Adrenal gland (tissue), 5 donors: ENCODE measurements at regions not wholly inside any gene's neighbourhood (a gene's known extent, or its start where the extent isn't known, plus 50 kb on each side); places are given as distances from the start of the nearest gene placed in this dataset.

Experiments
- CTCF ChIP-seq, 6 experiments: fragments of 450-650 bp in 4 of 6; fragments of 200-600 bp in 2 of 6; sonication (generic) in 1 of 6; IDR thresholded peaks; 1 replicate in 5 of 6; 2 replicates in 1 of 6; pipeline versions ENCODE4 v1.5.1 to v1.8.0; 2016 to 2021; ENCODE audit warnings: antibody characterized with exemption in 6 of 6, mild to moderate bottlenecking in 2 of 6, moderate library complexity in 1 of 6
- POLR2A ChIP-seq, 2 donors: fragments of 450-650 bp; IDR thresholded peaks; one replicate each; pipeline ENCODE4 v1.6.1; 2017; ENCODE audit warnings: antibody characterized with exemption in 2 of 2, mild to moderate bottlenecking in 2 of 2, moderate library complexity in 1 of 2
- donor health status: DM: no; HTN: no; CAD: no.

GRCh38 chr3:148158210-148158609 is 539.5 kb upstream of the AGTR1 start:
- TF ChIP-seq CTCF (IDR thresholded peaks at IDR 0.05), result no peak
- TF ChIP-seq POLR2A (IDR thresholded peaks at IDR 0.05), result no peak
